ENCODE measurements at regions not wholly inside any gene's neighbourhood (a gene's known extent, or its start where the extent isn't known, plus 50 kb on each side); places are given as distances from the start of the nearest gene placed in this dataset.

- TF ChIP-seq, protein P1, sequence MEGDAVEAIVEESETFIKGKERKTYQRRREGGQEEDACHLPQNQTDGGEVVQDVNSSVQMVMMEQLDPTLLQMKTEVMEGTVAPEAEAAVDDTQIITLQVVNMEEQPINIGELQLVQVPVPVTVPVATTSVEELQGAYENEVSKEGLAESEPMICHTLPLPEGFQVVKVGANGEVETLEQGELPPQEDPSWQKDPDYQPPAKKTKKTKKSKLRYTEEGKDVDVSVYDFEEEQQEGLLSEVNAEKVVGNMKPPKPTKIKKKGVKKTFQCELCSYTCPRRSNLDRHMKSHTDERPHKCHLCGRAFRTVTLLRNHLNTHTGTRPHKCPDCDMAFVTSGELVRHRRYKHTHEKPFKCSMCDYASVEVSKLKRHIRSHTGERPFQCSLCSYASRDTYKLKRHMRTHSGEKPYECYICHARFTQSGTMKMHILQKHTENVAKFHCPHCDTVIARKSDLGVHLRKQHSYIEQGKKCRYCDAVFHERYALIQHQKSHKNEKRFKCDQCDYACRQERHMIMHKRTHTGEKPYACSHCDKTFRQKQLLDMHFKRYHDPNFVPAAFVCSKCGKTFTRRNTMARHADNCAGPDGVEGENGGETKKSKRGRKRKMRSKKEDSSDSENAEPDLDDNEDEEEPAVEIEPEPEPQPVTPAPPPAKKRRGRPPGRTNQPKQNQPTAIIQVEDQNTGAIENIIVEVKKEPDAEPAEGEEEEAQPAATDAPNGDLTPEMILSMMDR (IDR thresholded peaks at IDR 0.05; ENCODE audit: low read length) = no peak
- TF ChIP-seq EZH2 (optimal IDR thresholded peaks at IDR 0.05; ENCODE audit: low read depth, low read length) = no peak
- no peak for TF ChIP-seq EZH2phosphoT487 (IDR thresholded peaks at IDR 0.05; ENCODE audit: low read length)
- H2AFZ ChIP-seq (ENCODE audit: low read length) = no peak overlapping the region
- no peak overlapping the region for H3K4me2 ChIP-seq (ENCODE audit: low read depth, low read length)
- H3K9me3 ChIP-seq (replicated peaks; ENCODE audit: insufficient read depth, low read length) = no peaks in the 10 kb centered on the region
- no peak for DNase-seq
- no peak overlapping the region for H3K9ac ChIP-seq (ENCODE audit: low read length)
- H3F3A ChIP-seq (ENCODE audit: insufficient read depth, low read length) = no peaks in the 10 kb centered on the region
- H3K36me3 ChIP-seq (replicated peaks; ENCODE audit: insufficient read depth, low read length) = no peaks in the 10 kb centered on the region
- no peak overlapping the region for H3K4me3 ChIP-seq (ENCODE audit: low read length)
- no peaks in the 10 kb centered on the region for H3K4me1 ChIP-seq (ENCODE audit: low read length)
- H3K27me3 ChIP-seq (replicated peaks; ENCODE audit: insufficient read depth, low read length) = no peaks in the 10 kb centered on the region
- no peak overlapping the region for H3K27ac ChIP-seq (ENCODE audit: low read length)
- no peaks in the 10 kb centered on the region for H3K79me2 ChIP-seq (ENCODE audit: low read length)
- no peaks in the 10 kb centered on the region for H4K20me1 ChIP-seq (ENCODE audit: insufficient read depth, low read length)
- H3K9me2 ChIP-seq (replicated peaks; ENCODE audit: insufficient read depth, low read length) = no peaks in the 10 kb centered on the region
These were observed 741.0 kb downstream of the MCTP2 start for GRCh38 chr15:94972314-94972713.

DNA sequence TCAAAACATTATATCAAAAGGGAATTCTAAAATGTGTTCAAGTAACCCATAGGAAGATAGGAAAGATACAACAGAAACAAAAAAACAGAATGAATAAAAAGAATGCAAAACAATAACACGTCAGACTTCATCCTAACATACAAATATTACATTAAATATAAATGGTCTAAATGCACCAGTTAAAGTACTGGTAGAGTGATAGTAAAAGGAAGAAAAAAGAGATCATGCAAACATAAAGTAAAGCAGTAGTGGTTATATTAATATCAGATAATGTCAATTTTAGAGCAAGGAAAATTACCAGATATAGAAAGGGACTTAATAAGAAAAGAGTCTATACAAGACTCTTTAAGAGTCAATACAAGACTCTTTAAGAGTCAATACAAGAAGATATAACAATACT lies 755.7 kb downstream of the MCTP2 start:
- H3K4me3 ChIP-seq (ENCODE audit: low read length) = no peak overlapping the region
- H3K9me3 ChIP-seq (replicated peaks; ENCODE audit: insufficient read depth, low read length) = no peaks in the 10 kb centered on the region
- DNase-seq = no peak
- no peak overlapping the region for H3K4me2 ChIP-seq (ENCODE audit: low read depth, low read length)
- no peaks in the 10 kb centered on the region for H3K36me3 ChIP-seq (replicated peaks; ENCODE audit: insufficient read depth, low read length)
- H4K20me1 ChIP-seq (ENCODE audit: insufficient read depth, low read length) = no peaks in the 10 kb centered on the region
- H3K9me2 ChIP-seq (replicated peaks; ENCODE audit: insufficient read depth, low read length) = no peaks in the 10 kb centered on the region
- H3F3A ChIP-seq (ENCODE audit: insufficient read depth, low read length) = no peaks in the 10 kb centered on the region
- H3K27ac ChIP-seq (ENCODE audit: low read length) = no peak overlapping the region
- H3K4me1 ChIP-seq (ENCODE audit: low read length) = no peaks in the 10 kb centered on the region
- TF ChIP-seq EZH2 (optimal IDR thresholded peaks at IDR 0.05; ENCODE audit: low read depth, low read length) = no peak
- TF ChIP-seq, protein P1 (IDR thresholded peaks at IDR 0.05; ENCODE audit: low read length) = no peak
- no peak for TF ChIP-seq EZH2phosphoT487 (IDR thresholded peaks at IDR 0.05; ENCODE audit: low read length)
- no peaks in the 10 kb centered on the region for H3K79me2 ChIP-seq (ENCODE audit: low read length)
- H3K27me3 ChIP-seq (replicated peaks; ENCODE audit: insufficient read depth, low read length) = no peaks in the 10 kb centered on the region
- H3K9ac ChIP-seq (ENCODE audit: low read length) = no peak overlapping the region
- no peak overlapping the region for H2AFZ ChIP-seq (ENCODE audit: low read length)

DNA sequence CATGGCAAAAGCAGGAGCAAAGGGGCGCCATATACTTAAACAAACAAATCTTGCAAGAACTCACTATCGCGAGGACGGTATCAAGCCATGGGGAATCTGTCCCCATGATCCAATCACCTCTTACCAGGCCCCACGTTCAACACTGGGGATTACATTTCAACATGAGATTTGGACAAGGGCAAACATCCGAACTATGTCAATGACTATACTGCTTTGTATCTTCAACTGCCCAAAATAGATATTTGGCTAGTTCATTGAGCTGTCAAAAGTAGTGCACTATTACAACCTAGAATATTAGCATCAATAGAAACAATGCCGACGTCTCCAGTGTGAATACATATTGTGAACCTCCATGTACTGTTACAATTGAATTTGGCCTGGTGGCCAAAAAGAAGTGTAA lies 760.4 kb downstream of the MCTP2 start:
- H3F3A ChIP-seq (ENCODE audit: insufficient read depth, low read length) = no peaks in the 10 kb centered on the region
- H3K9ac ChIP-seq (ENCODE audit: low read length) = no peak overlapping the region
- H3K27ac ChIP-seq (ENCODE audit: low read length) = no peak overlapping the region
- H3K27me3 ChIP-seq (replicated peaks; ENCODE audit: insufficient read depth, low read length) = no peaks in the 10 kb centered on the region
- no peaks in the 10 kb centered on the region for H3K9me2 ChIP-seq (replicated peaks; ENCODE audit: insufficient read depth, low read length)
- no peak overlapping the region for H2AFZ ChIP-seq (ENCODE audit: low read length)
- TF ChIP-seq, protein P1 (IDR thresholded peaks at IDR 0.05; ENCODE audit: low read length) = no peak
- TF ChIP-seq EZH2phosphoT487 (IDR thresholded peaks at IDR 0.05; ENCODE audit: low read length) = no peak
- TF ChIP-seq EZH2 (optimal IDR thresholded peaks at IDR 0.05; ENCODE audit: low read depth, low read length) = no peak
- H3K36me3 ChIP-seq (replicated peaks; ENCODE audit: insufficient read depth, low read length) = no peaks in the 10 kb centered on the region
- H3K4me1 ChIP-seq (ENCODE audit: low read length) = no peaks in the 10 kb centered on the region
- no peaks in the 10 kb centered on the region for H3K9me3 ChIP-seq (replicated peaks; ENCODE audit: insufficient read depth, low read length)
- H3K79me2 ChIP-seq (ENCODE audit: low read length) = no peaks in the 10 kb centered on the region
- no peak overlapping the region for H3K4me2 ChIP-seq (ENCODE audit: low read depth, low read length)
- H4K20me1 ChIP-seq (ENCODE audit: insufficient read depth, low read length) = no peaks in the 10 kb centered on the region
- H3K4me3 ChIP-seq (ENCODE audit: low read length) = no peak overlapping the region
- DNase-seq = no peak

Data from MM.1S (cell line).